K562 (cell line): ENCODE measurements at regions not wholly inside any gene's neighbourhood (a gene's known extent, or its start where the extent isn't known, plus 50 kb on each side); places are given as distances from the start of the nearest gene placed in this dataset.

Experiments
- CC2D1A ChIP-seq: fragments of 450-650 bp; IDR thresholded peaks from 2 replicates; pipeline ENCODE4 v1.6.1; 2017; ENCODE audit warnings: mild to moderate bottlenecking
- GABPB1 ChIP-seq: sonication (generic); formaldehyde crosslinking; IDR thresholded peaks from 2 replicates; pipeline ENCODE4 v1.8.0; 2022; ENCODE audit warnings: mild to moderate bottlenecking, missing genetic modification reagents
- IFI16 ChIP-seq: fragments of 250-450 bp; sonication (Bioruptor Pico); IDR thresholded peaks from 2 replicates; pipeline ENCODE4 v2.1.2; 2022; ENCODE audit warnings: mild to moderate bottlenecking, inconsistent platforms
- RCOR1 ChIP-seq, 2 experiments: IDR thresholded peaks; 2 replicates each; pipeline ENCODE4 v1.6.1; 2012; ENCODE audit warnings: low read depth in 2 of 2, low read length in 2 of 2, borderline replicate concordance in 1 of 2, improper control_type of control experiment in 1 of 2
- RNF219 ChIP-seq: fragments of 250-450 bp; sonication (Bioruptor Pico); IDR thresholded peaks from 2 replicates; pipeline ENCODE4 v1.5.0; 2022; ENCODE audit warnings: mild to moderate bottlenecking
- SMARCB1 ChIP-seq: IDR thresholded peaks from 2 replicates; pipeline ENCODE4 v1.6.1; 2011; ENCODE audit warnings: improper control_type of control experiment, low read depth; ENCODE audit not compliant: insufficient read length
- SMC3 ChIP-seq: conservative IDR thresholded peaks from 2 replicates; pipeline ENCODE4 v1.6.1; 2011; ENCODE audit warnings: low read depth, low read length, improper control_type of control experiment; ENCODE audit not compliant: insufficient read depth
- ZBTB8A ChIP-seq: fragments of 450-650 bp; IDR thresholded peaks from 2 replicates; pipeline ENCODE4 v1.6.1; 2018; ENCODE audit warnings: mild to moderate bottlenecking, moderate library complexity; ENCODE audit not compliant: partially characterized antibody
- ZNF143 ChIP-seq: sonication (generic); formaldehyde crosslinking; IDR thresholded peaks from 2 replicates; pipeline ENCODE4 v1.9.0; 2022; ENCODE audit warnings: mild to moderate bottlenecking, missing genetic modification reagents
- ZNF324 ChIP-seq: fragments of 250-450 bp; sonication (Bioruptor Pico); IDR thresholded peaks from 2 replicates; pipeline ENCODE4 v1.4.0; 2020; ENCODE audit warnings: mild to moderate bottlenecking
- ZNF785 ChIP-seq: fragments of 250-450 bp; sonication (Bioruptor Pico); IDR thresholded peaks from 2 replicates; pipeline ENCODE4 v1.4.0; 2020; ENCODE audit warnings: mild to moderate bottlenecking

- TF ChIP-seq ZNF143 (no peak), ZNF324 (no peak), RNF219 (no peak), SMC3 (no peak), RCOR1 (IDR thresholded peaks at IDR 0.05; ENCODE audit: borderline replicate concordance in 1 of 2, low read depth in 2 of 2, low read length in 2 of 2) (no peak), CC2D1A (no peak), SMARCB1 (no peak), GABPB1 (no peak), IFI16 (CRISPR knock-in tag) (no peak), ZNF785 (CRISPR knock-in tag) (no peak), ZBTB8A (no peak)
Measured at GRCh38 chr13:112152846-112153245, 85.9 kb downstream of the SOX1 start.
